Right renal cortex interstitium (tissue), 3 donors: ENCODE measurements at regions not wholly inside any gene's neighbourhood (a gene's known extent, or its start where the extent isn't known, plus 50 kb on each side); places are given as distances from the start of the nearest gene placed in this dataset.
A peak's percentile ranks its signal among the peaks of the same experiment; 100 is the strongest.

Source experiments
- DNase-seq, 3 donors: peaks; one replicate each; pipeline ENCODE4 v3.0.0-alpha.2; 2013; ENCODE audit warnings: low read depth in 3 of 3, low spot score in 2 of 3

DNA sequence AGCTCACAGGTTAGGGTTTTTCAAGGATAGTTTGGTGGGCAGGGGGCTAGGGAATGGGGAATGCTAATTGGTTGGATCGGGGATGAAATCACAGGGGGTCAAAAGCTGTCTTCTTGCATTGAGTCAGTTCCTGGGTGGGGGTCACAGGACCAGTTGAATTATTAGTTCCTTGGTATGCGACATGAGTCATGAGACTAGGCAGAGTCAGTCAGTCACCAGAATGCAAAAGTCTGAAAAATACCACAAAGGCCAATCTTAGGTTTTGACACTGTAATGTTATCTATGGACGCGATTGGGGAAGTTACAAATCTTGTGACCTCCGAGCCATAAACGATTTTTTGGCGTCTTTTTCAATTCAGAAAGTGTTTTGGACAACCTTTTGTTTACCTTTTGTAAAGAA is 101.2 kb downstream of the ZNF519 start:
- DNase-seq = no peak

DNA sequence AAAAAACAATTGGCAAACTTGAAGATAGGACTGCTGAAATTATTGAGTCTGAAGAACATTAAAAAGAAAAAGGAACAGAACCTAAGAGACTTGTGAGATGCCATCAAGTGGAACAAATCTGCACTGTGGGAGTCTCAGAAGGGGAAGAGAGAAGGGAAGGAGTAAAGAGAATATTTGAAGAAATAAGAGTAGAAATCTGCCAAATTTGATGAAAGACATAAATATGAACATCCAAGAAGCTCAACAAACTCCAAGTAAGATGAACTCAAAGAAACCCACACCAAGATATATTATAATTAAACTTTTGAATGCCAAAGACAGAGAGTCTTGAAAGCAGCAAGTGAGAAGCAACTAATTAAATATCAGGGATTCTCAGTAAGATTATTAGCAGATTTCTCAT is 102.7 kb downstream of the ZNF519 start:
- no peak for DNase-seq

DNA sequence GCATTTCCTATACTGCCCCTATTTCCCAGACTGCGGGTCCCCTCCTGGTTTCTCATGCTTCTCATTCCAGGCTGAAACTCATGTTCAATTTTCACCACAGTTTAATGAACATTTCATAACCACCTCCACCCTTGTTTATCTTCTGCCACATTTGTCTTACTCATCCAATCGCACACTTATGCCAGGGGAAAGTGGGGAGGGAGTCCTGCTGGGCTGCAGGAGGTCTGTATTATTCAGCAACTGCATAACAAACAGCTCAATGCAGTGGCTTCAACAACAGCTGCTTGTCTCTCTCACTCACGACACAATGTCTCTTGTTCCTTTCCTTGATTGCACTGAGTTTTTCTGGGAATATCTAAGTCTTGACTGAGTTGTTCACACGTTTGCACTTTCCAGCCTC is 106.0 kb downstream of the ZNF519 start:
- DNase-seq = no peak

DNA sequence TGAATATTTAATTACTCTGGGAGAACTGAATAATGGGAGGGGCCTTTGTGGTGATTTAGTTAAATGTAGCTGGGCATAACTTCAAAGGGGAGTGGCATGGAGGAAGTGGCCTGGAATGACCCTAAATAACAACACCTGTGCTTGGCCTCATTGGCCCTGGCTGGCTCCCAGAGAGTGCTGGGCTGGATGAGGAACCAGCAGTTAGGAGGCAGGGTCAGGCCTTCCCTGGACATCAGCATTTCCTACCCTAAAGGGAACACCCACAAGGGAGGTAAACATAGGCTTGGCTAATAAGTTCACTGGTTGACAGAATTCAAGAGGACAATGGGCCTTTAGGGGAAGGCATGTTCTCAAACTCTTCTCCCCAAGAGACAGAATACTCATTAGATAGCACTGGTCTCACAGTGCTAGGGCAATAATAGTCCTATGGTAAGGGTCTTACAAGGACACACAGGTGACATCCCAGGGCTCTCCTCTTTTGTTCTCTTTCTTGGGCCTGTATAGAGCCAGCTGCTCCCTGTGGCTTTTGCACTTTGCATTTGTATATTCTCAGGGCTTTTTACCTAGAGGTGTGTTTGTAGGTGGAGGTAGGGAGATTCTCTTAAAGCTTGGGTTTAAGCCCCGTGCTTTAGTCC is 106.8 kb downstream of the ZNF519 start:
- no peak for DNase-seq

DNA sequence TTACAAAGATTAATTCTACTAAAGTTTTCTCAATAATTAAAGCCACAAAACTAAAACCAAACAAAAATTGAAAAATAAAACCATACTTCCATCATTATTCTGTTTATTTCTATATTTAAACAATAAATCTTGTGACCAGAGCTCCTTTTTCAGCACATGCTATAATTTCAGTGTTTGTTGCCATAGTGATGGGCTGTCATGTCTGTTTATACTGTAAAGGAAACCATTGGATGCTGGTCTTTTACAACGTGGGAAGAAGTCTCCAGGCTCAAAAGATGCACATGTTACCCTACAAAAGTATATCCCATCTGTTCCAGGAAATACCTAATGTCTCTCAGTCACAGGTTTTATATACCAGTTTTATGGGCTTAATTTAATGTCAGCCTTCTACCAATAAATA is 100.1 kb upstream of the MC2R start:
- peak in 2 of 3 donors; percentile 6 to 15 for DNase-seq

DNA sequence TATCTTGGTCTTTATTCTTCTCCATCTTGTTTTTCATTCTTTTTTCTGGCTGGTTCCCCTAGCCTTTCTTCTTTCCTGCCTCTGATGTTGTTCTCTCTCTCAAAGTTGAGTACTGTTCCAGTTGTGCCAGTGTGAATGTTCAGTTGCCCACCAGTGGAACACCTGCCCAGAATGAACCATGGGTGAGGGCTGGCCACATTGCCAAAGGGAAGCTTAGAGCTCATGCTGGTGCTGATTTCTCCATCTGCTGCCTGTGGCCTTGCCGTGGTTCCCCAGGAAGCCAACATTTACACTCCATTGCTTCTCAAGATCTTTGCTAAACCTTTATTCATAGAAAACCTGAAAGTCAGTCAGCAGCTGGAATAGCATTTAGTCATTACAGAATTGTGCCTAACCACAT is 99.1 kb upstream of the MC2R start:
- DNase-seq = no peak

DNA sequence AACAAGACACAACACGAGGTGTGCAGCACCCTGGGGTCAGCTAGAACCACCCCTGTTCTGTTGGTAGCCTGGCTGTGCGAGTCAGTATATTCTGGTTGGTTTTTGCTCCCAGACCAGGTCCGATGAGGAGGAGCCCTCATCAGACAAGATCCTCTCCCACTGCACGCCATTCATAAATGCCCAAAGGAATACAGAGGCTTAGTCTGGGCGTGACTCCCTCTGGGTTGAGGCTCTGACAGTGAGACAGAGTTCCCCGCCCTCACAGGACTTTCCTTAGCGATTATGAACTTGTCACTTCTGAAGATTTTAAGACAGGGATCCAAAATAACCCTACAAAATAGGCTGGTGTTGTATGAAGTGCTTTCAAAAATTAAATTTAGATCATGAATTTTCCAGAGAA is 85.5 kb upstream of the MC2R start:
- no peak for DNase-seq

DNA sequence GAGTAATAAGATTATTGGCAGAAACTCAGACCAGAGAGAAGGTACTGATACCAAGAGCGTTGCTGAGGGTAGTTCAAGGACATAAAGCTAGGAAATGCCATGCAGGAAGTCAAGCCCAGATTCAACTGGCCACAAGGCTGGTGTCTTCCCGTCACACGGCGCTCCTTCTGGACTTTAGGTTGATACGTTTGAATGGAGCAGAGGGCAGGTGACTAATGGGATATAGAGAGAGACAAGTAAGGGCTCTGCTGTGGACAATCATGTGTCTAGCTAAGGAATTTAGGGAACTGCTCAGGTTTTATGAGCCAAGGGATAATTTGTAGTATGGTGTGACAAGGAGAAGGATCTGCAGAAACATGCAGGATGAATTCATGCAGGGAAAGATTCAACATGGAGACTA is 83.9 kb upstream of the MC2R start:
- DNase-seq = no peak

DNA sequence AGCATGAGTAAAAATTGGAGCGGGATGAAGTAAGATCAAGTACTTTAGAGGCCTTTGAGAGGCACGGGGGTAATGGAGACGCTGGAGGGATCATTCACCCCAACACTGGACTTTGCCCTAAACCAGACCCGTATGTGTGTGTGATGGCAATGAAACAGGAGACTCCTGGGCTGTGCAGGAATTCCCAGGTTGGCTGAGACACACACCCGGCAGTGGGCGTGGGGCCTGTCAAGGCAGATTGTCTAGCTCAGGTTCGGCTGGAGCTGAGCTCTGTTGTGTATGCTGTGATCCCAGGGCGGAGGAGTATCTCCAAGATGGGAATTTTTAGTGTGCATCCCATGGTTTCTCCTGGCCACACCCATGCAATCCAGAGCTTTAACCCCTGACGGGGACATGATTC is 83.2 kb upstream of the MC2R start:
- no peak for DNase-seq

DNA sequence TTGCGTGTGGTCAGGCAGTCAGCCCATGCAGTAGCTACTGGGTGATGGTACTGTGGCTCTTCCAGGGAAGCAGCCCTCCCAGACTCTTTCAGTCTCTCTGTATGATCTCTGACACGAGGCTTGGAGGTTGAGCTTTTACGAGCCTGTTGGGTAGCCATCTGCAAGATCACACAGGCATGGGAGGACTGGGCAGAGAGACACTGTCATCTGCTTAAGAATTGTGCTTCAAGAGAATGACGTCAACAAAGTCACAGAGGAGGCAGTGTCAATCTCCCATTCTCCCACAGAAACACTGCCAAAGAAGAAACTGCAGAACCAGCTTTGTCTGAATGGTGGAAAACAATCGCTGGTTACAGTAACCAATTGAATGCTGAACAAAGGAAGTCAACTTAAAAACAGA is 78.4 kb upstream of the MC2R start:
- no peak for DNase-seq

DNA sequence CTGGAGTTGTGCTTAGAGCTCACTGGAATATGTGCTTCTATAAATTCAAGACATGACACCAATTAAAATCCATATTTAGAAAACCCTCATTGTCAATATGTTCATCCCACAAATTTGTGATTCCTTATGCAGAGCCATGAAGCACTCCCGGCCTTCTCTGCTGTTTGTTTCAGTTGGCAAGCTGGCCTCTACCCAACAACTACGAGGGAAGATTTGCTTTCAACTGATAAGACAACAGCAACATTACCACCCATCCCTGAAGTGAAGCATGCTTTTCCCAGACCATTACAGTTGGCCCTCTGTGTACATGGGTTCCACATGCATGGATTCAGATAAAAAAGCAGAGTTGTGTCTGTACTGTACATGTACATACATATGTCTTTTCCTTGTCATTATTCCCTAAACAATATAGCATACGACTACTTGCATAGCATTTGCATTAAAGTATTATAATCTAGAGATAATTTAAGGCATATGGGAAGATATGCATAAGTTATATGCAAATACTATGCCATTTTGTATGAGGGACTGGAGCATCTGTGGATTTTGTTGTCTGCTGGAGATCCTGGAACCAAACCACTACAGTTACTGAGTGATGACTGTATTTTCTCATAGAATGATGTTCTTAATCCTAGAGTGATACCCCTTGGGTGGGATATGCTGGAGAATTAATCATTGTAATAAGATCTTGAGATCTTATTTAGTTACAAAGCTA is 77.6 kb upstream of the MC2R start:
- no peak for DNase-seq

DNA sequence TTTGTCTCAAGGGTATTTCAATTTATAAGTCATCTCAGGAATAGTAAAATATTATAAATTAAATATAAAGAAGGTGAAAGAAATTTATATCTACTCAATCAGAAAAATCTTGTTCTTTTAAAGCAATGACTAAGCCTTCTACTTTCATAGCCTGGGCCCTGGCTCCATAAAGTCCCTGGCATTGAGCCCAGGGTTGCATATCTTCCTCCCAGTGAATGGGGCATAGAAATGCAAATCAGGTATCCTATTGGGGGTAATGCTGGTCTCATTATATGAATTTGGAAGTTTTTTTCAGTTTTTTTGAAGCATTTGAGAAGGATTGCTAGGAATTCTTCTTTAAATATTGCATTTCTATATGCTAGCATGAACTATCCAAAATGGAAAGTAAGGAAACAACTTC is 73.9 kb upstream of the MC2R start:
- DNase-seq = no peak

DNA sequence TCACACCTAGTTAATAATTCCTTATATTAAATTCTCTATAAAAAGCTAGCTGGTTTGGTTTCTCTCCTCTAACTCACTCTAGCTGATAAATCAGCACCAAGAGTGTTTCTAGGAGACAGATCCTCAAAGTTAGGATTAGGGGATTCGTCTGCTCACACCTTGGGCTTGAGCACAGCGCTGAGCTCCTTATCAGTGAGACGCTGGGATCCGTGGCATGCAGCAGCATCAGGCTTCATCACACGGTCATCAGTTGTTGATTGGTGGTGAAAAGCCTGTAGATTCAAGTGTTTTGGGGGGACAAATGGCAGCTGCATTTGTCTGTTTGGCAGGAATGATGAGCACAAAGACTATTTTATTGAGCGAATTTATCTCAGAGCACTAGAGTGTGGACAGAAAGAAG is 72.6 kb upstream of the MC2R start:
- DNase-seq = no peak

DNA sequence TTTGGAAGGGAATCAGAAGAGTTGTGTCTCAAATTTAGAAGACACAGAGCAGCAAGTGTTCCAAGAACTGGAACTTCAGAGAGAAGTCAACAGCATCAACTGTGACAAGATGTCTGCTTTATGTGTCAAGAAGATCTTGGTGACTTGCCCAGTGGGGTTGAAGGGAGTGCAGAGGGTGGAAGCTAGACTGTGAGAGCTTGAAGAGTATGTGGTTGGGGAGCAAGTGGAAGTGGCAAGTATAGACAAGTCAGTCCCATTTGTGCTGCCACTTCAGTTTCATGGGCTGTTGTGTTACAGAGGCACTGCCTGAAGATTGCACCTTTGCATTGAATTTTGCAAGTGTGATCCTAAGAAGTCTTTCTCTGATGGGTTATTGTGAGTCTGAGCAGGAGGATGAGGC is 68.7 kb upstream of the MC2R start:
- no peak for DNase-seq

DNA sequence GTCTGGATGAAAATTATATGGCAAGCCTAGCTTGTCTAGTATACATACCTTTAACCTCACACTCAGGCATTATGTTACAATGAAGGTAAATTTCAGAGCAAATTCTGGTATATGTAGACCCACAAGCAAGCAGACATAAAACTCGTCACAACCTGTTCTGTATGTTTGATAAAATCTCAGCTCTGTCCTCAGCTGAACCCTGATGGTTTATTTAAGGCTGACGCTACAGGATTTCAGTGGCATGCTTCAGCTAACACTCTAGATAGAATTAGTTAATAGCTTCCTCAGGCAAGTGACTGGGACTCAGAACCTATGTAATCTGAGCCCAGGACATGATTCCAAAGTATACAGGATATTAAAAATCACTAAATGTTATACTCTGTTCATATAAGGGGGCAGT is 68.2 kb upstream of the MC2R start:
- no peak for DNase-seq

DNA sequence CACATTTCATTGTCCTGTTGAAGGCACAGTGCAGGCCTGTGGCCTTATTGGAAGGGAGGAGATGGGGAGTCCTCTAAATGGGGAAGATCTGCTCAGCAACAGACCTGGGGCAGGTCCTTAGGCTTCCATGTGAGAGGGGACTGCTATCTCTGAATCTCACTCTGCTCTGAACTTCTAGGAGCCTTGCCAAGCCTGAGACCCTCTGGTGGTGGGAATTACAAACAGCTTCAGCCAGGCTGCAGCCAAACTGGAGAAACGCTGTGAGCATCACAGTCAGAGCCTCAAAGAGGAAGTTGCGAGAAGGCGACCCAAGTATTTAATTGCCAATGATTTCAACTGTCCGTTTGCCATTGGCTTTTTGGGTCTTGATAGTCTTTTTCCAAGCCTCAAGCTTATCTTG is 66.8 kb upstream of the MC2R start:
- peak in 1 of 3 donors; percentile 10 for DNase-seq

DNA sequence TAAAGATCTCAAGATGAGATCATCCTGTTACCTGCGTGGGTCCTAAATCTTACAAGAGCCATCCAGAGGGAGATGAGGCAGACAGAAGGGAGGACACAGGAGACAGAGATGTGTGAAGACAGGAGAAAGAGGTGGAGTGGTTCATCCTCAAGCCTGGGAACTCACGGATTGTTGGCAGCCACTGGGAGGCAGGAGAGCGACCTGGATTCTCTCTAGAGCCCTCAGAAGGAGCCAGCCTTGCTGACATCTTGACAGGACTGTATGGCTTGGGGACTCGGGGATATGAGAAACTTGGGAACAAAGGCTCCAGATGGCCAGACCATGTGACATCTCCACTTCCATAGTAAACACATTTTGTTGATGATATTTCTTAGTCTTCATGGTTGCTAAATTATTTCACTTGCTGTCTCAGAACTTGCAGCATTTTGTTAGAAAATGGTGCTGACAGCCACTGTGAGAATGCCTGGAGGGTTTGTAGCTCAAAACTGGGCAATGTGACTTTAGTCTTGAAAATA is 57.8 kb upstream of the MC2R start:
- no peak for DNase-seq
